ENCODE measurements at regions not wholly inside any gene's neighbourhood (a gene's known extent, or its start where the extent isn't known, plus 50 kb on each side); places are given as distances from the start of the nearest gene placed in this dataset.
"Not testable (repeated sequence)": the region's sequence is repeated elsewhere in the genome, so short reads cannot be mapped to it uniquely, and the experiment has no call there.

- Histone ChIP-seq H3K9ac (ENCODE audit: low read depth, low read length) (no peak overlapping the region), H3K27me3 (ENCODE audit: control insufficient read depth, insufficient read depth, low read length) (no peaks in the 10 kb centered on the region), H3K9me3 (ENCODE audit: control insufficient read depth, insufficient read depth, low read length) (no peaks in the 10 kb centered on the region; the same call in 1 of the 2 replicates), H3K4me1 (ENCODE audit: control insufficient read depth, insufficient read depth, low read length) (peaks cover 9% of the 10 kb centered on the region; the same call in 1 of the 2 replicates), H3K4me3 (ENCODE audit: low read depth, low read length) (no peak overlapping the region), H3K27ac (ENCODE audit: low read depth, low read length) (no peak overlapping the region), H3K36me3 (ENCODE audit: control insufficient read depth, insufficient read depth, low read length) (no peaks in the 10 kb centered on the region)
Observed at GRCh38 chr9:7739595-7739994, 60.0 kb downstream of the DMAC1 start.

DNA sequence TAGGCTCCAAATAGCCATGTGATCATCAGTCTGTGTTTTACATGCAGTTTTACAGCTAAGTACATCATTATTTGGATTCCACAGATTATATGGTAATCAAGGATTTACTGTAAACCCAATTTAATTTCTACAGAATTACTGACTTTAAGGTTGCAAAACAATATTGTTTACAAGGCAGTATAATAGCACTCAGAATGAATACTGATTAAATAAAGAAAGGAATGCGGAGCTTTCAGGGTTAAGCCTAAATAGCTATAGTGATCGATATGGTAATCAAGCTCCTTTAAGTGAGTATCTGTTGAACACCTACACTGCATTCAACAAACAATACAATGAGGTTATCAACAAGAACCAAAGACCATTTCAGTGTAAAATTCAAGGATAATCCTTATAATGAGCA lies 64.3 kb downstream of the DMAC1 start:
- Histone ChIP-seq H3K36me3 (ENCODE audit: control insufficient read depth, insufficient read depth, low read length) (no peaks in the 10 kb centered on the region), H3K4me1 (ENCODE audit: control insufficient read depth, insufficient read depth, low read length) (peaks cover 15% of the 10 kb centered on the region; the same call in 1 of the 2 replicates), H3K4me3 (ENCODE audit: low read depth, low read length) (no peak overlapping the region), H3K27me3 (ENCODE audit: control insufficient read depth, insufficient read depth, low read length) (no peaks in the 10 kb centered on the region), H3K9ac (ENCODE audit: low read depth, low read length) (no peak overlapping the region), H3K9me3 (ENCODE audit: control insufficient read depth, insufficient read depth, low read length) (no peaks in the 10 kb centered on the region), H3K27ac (ENCODE audit: low read depth, low read length) (no peak overlapping the region)

- Histone ChIP-seq H3K4me1 (ENCODE audit: control insufficient read depth, insufficient read depth, low read length) (peaks cover 15% of the 10 kb centered on the region; the same call in 1 of the 2 replicates), H3K4me3 (ENCODE audit: low read depth, low read length) (no peak overlapping the region), H3K27me3 (ENCODE audit: control insufficient read depth, insufficient read depth, low read length) (no peaks in the 10 kb centered on the region), H3K36me3 (ENCODE audit: control insufficient read depth, insufficient read depth, low read length) (no peaks in the 10 kb centered on the region), H3K9ac (ENCODE audit: low read depth, low read length) (no peak overlapping the region), H3K27ac (ENCODE audit: low read depth, low read length) (no peak overlapping the region), H3K9me3 (ENCODE audit: control insufficient read depth, insufficient read depth, low read length) (no peaks in the 10 kb centered on the region)
Observed at GRCh38 chr9:7730164-7730445, 69.5 kb downstream of the DMAC1 start.

GRCh38 chr9:7729371-7730163 lies 70.0 kb downstream of the DMAC1 start:
- Histone ChIP-seq H3K4me3 (ENCODE audit: low read depth, low read length) (no peak overlapping the region), H3K27ac (ENCODE audit: low read depth, low read length) (no peak overlapping the region), H3K36me3 (ENCODE audit: control insufficient read depth, insufficient read depth, low read length) (no peaks in the 10 kb centered on the region), H3K4me1 (ENCODE audit: control insufficient read depth, insufficient read depth, low read length) (peaks cover 15% of the 10 kb centered on the region; the same call in 1 of the 2 replicates), H3K9me3 (ENCODE audit: control insufficient read depth, insufficient read depth, low read length) (no peaks in the 10 kb centered on the region), H3K9ac (ENCODE audit: low read depth, low read length) (no peak overlapping the region), H3K27me3 (ENCODE audit: control insufficient read depth, insufficient read depth, low read length) (no peaks in the 10 kb centered on the region)

- H3K9ac ChIP-seq (ENCODE audit: low read depth, low read length) = no peak overlapping the region
- no peaks in the 10 kb centered on the region for H3K36me3 ChIP-seq (ENCODE audit: control insufficient read depth, insufficient read depth, low read length)
- H3K4me1 ChIP-seq (ENCODE audit: control insufficient read depth, insufficient read depth, low read length) = peaks cover 6% of the 10 kb centered on the region; the same call in 1 of the 2 replicates
- H3K9me3 ChIP-seq (ENCODE audit: control insufficient read depth, insufficient read depth, low read length) = no peaks in the 10 kb centered on the region
- H3K4me3 ChIP-seq (ENCODE audit: low read depth, low read length) = no peak overlapping the region
- no peaks in the 10 kb centered on the region for H3K27me3 ChIP-seq (ENCODE audit: control insufficient read depth, insufficient read depth, low read length)
- H3K27ac ChIP-seq (ENCODE audit: low read depth, low read length) = no peak overlapping the region
Observed at GRCh38 chr9:7721291-7721690, 78.3 kb downstream of the DMAC1 start.

GRCh38 chr9:7713088-7713487 lies 86.5 kb downstream of the DMAC1 start:
- not testable (repeated sequence) for H3K27me3 ChIP-seq (ENCODE audit: control insufficient read depth, insufficient read depth, low read length); H3K4me3 ChIP-seq (ENCODE audit: low read depth, low read length); H3K9me3 ChIP-seq (ENCODE audit: control insufficient read depth, insufficient read depth, low read length); H3K9ac ChIP-seq (ENCODE audit: low read depth, low read length); H3K4me1 ChIP-seq (ENCODE audit: control insufficient read depth, insufficient read depth, low read length); H3K36me3 ChIP-seq (ENCODE audit: control insufficient read depth, insufficient read depth, low read length); H3K27ac ChIP-seq (ENCODE audit: low read depth, low read length)

- Histone ChIP-seq H3K36me3 (ENCODE audit: control insufficient read depth, insufficient read depth, low read length) (no peaks in the 10 kb centered on the region), H3K9ac (ENCODE audit: low read depth, low read length) (no peak overlapping the region), H3K27me3 (ENCODE audit: control insufficient read depth, insufficient read depth, low read length) (no peaks in the 10 kb centered on the region), H3K27ac (ENCODE audit: low read depth, low read length) (no peak overlapping the region), H3K4me3 (ENCODE audit: low read depth, low read length) (no peak overlapping the region), H3K4me1 (ENCODE audit: control insufficient read depth, insufficient read depth, low read length) (no peaks in the 10 kb centered on the region), H3K9me3 (ENCODE audit: control insufficient read depth, insufficient read depth, low read length) (no peaks in the 10 kb centered on the region)
Observed at GRCh38 chr9:7710686-7711085, 88.9 kb downstream of the DMAC1 start.

- Histone ChIP-seq H3K36me3 (ENCODE audit: control insufficient read depth, insufficient read depth, low read length) (no peaks in the 10 kb centered on the region), H3K4me3 (ENCODE audit: low read depth, low read length) (no peak overlapping the region), H3K4me1 (ENCODE audit: control insufficient read depth, insufficient read depth, low read length) (no peaks in the 10 kb centered on the region), H3K27ac (ENCODE audit: low read depth, low read length) (no peak overlapping the region), H3K9ac (ENCODE audit: low read depth, low read length) (no peak overlapping the region), H3K27me3 (ENCODE audit: control insufficient read depth, insufficient read depth, low read length) (no peaks in the 10 kb centered on the region), H3K9me3 (ENCODE audit: control insufficient read depth, insufficient read depth, low read length) (no peaks in the 10 kb centered on the region)
Observed at GRCh38 chr9:7707934-7708333, 91.6 kb downstream of the DMAC1 start.

GRCh38 chr9:7704543-7704942 lies 95.0 kb downstream of the DMAC1 start:
- no peaks in the 10 kb centered on the region for H3K36me3 ChIP-seq (ENCODE audit: control insufficient read depth, insufficient read depth, low read length)
- no peak overlapping the region for H3K9ac ChIP-seq (ENCODE audit: low read depth, low read length)
- H3K9me3 ChIP-seq (ENCODE audit: control insufficient read depth, insufficient read depth, low read length) = no peaks in the 10 kb centered on the region
- H3K27me3 ChIP-seq (ENCODE audit: control insufficient read depth, insufficient read depth, low read length) = no peaks in the 10 kb centered on the region
- no peaks in the 10 kb centered on the region for H3K4me1 ChIP-seq (ENCODE audit: control insufficient read depth, insufficient read depth, low read length)
- H3K4me3 ChIP-seq (ENCODE audit: low read depth, low read length) = no peak overlapping the region
- no peak overlapping the region for H3K27ac ChIP-seq (ENCODE audit: low read depth, low read length)

- no peaks in the 10 kb centered on the region for H3K36me3 ChIP-seq (ENCODE audit: control insufficient read depth, insufficient read depth, low read length)
Observed at GRCh38 chr9:7691909-7692308, 107.7 kb downstream of the DMAC1 start.

DNA sequence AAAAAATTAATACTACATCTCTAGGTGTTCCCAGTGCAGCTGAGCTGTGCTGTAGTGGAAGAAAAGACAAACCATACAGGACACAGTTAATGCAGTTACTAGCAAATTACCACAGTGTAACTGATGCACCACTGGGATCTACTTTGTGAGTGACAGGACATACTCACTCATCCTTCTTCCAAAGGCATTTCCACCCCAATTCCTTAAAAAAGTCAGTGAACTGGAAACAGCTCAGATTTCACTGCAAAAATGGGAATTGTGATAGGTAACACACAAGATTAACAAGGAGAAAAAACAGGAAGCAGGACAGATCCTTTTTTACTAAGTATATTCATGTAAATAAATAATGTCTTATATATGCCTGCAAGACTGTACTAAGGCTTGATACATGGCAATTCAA lies 109.6 kb downstream of the DMAC1 start:
- H3K4me1 ChIP-seq (ENCODE audit: control insufficient read depth, insufficient read depth, low read length) = no peaks in the 10 kb centered on the region
- peaks cover 3% of the 10 kb centered on the region; the same call in 1 of the 2 replicates for H3K9me3 ChIP-seq (ENCODE audit: control insufficient read depth, insufficient read depth, low read length)
- H3K9ac ChIP-seq (ENCODE audit: low read depth, low read length) = no peak overlapping the region
- no peak overlapping the region for H3K4me3 ChIP-seq (ENCODE audit: low read depth, low read length)
- no peaks in the 10 kb centered on the region for H3K27me3 ChIP-seq (ENCODE audit: control insufficient read depth, insufficient read depth, low read length)
- no peak overlapping the region for H3K27ac ChIP-seq (ENCODE audit: low read depth, low read length)
- no peaks in the 10 kb centered on the region for H3K36me3 ChIP-seq (ENCODE audit: control insufficient read depth, insufficient read depth, low read length)

More at GRCh38 chr9:7691909-7692308, 107.7 kb downstream of the DMAC1 start:
- H3K9me3 ChIP-seq (ENCODE audit: control insufficient read depth, insufficient read depth, low read length) = peaks cover 3% of the 10 kb centered on the region; the same call in 1 of the 2 replicates
- no peaks in the 10 kb centered on the region for H3K27me3 ChIP-seq (ENCODE audit: control insufficient read depth, insufficient read depth, low read length)
- no peak overlapping the region for H3K9ac ChIP-seq (ENCODE audit: low read depth, low read length)
- H3K4me3 ChIP-seq (ENCODE audit: low read depth, low read length) = no peak overlapping the region
- no peaks in the 10 kb centered on the region for H3K4me1 ChIP-seq (ENCODE audit: control insufficient read depth, insufficient read depth, low read length)
- no peak overlapping the region for H3K27ac ChIP-seq (ENCODE audit: low read depth, low read length)

Measured in HUES48 (cell line).